ENCODE measurements at regions not wholly inside any gene's neighbourhood (a gene's known extent, or its start where the extent isn't known, plus 50 kb on each side); places are given as distances from the start of the nearest gene placed in this dataset.

DNA sequence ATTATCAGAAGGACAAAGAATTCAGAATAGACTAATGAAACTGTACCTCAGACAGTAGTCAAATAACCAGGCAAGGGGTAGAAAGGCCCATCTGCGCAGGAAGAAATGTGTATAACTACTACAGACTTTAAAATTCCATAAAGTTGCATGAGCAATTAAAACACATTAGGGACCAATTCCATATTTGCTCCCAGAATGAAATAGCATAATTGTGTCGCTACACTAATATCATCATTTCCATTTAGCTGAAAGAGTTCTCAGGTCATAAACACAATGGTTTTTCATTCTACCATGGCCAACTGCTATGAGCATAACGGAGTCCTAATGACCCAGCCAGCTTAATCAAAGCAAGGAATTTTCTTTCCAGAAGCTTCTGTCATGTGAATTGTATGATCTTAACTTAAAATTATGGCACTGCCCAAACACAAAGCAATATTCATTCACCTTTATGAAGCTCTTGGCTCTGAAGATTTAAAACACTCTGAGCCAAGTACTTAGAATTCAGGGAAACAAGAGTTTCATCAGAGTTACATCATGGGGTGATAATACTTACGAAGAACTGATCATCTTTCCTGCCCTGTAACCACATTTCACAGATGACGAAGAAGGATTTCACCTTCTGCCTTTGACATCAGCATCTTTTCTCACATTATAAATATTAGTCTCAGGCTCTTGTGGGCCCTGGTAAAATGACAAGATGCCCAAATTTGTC is 98.1 kb upstream of the DOCK1 start:
- H3K4me3 Mint-ChIP-seq = no peak overlapping the region
- H3K4me1 Mint-ChIP-seq = no peaks in the 10 kb centered on the region
- TF ChIP-seq, protein P1, sequence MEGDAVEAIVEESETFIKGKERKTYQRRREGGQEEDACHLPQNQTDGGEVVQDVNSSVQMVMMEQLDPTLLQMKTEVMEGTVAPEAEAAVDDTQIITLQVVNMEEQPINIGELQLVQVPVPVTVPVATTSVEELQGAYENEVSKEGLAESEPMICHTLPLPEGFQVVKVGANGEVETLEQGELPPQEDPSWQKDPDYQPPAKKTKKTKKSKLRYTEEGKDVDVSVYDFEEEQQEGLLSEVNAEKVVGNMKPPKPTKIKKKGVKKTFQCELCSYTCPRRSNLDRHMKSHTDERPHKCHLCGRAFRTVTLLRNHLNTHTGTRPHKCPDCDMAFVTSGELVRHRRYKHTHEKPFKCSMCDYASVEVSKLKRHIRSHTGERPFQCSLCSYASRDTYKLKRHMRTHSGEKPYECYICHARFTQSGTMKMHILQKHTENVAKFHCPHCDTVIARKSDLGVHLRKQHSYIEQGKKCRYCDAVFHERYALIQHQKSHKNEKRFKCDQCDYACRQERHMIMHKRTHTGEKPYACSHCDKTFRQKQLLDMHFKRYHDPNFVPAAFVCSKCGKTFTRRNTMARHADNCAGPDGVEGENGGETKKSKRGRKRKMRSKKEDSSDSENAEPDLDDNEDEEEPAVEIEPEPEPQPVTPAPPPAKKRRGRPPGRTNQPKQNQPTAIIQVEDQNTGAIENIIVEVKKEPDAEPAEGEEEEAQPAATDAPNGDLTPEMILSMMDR (IDR thresholded peaks at IDR 0.05; ENCODE audit: unreplicated experiment) = no peak
- no peak overlapping the region for H3K27ac Mint-ChIP-seq
- H3K9me3 Mint-ChIP-seq = peaks cover 17% of the 10 kb centered on the region
- no peaks in the 10 kb centered on the region for H3K36me3 Mint-ChIP-seq
- no peak for DNase-seq (ENCODE audit: low spot score in 2 of 2, unreplicated experiment in 2 of 2)
- H3K27me3 Mint-ChIP-seq (ENCODE audit: low read depth) = no peaks in the 10 kb centered on the region

DNA sequence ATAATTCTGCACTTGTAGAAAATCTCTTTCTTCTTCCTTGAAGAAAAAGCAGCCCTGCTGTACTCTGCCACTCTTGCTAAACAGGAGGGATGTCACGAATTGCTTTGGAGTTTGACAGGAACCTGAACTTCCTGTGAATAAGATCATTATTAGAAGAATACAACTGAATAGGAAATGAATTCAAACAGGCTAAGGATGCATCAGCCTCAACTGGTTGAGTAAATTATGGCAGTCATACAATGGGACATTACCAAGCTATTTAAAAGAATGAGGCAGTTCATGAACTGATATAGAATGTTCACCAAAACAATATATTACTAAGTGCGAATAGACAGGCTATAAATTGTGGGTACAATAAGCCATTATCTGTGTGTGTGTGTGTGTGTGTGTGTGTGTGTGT is 97.1 kb upstream of the DOCK1 start:
- no peaks in the 10 kb centered on the region for H3K27me3 Mint-ChIP-seq (ENCODE audit: low read depth)
- no peaks in the 10 kb centered on the region for H3K36me3 Mint-ChIP-seq
- no peak overlapping the region for H3K27ac Mint-ChIP-seq
- no peak for DNase-seq (ENCODE audit: low spot score in 2 of 2, unreplicated experiment in 2 of 2)
- no peaks in the 10 kb centered on the region for H3K4me1 Mint-ChIP-seq
- H3K9me3 Mint-ChIP-seq = peaks cover 17% of the 10 kb centered on the region
- TF ChIP-seq, protein P1 (IDR thresholded peaks at IDR 0.05; ENCODE audit: unreplicated experiment) = no peak
- H3K4me3 Mint-ChIP-seq = no peak overlapping the region

DNA sequence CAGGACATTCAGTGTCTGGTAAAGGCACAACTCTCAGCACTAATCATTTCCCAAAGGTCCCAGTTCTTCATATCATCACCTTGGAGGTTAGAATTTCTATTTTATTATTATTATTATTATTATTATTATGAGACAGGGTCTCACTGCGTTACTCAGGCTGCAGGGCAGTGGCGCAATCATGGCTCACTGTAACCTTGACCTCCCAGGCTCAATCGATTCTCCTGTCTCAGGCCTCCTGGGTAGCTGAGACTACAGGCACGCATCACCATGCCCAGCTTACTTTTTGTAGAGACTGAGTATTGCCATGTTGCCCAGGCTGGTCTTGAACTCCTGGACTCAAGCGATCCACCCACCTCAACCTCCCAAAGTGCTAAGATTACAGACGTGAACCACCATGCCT is 91.8 kb upstream of the DOCK1 start:
- no peaks in the 10 kb centered on the region for H3K27me3 Mint-ChIP-seq (ENCODE audit: low read depth)
- H3K4me1 Mint-ChIP-seq = no peaks in the 10 kb centered on the region
- no peak overlapping the region for H3K27ac Mint-ChIP-seq
- no peak for DNase-seq (ENCODE audit: low spot score in 2 of 2, unreplicated experiment in 2 of 2)
- TF ChIP-seq, protein P1 (IDR thresholded peaks at IDR 0.05; ENCODE audit: unreplicated experiment) = no peak
- H3K9me3 Mint-ChIP-seq = peaks cover 17% of the 10 kb centered on the region
- no peaks in the 10 kb centered on the region for H3K36me3 Mint-ChIP-seq
- no peak overlapping the region for H3K4me3 Mint-ChIP-seq

DNA sequence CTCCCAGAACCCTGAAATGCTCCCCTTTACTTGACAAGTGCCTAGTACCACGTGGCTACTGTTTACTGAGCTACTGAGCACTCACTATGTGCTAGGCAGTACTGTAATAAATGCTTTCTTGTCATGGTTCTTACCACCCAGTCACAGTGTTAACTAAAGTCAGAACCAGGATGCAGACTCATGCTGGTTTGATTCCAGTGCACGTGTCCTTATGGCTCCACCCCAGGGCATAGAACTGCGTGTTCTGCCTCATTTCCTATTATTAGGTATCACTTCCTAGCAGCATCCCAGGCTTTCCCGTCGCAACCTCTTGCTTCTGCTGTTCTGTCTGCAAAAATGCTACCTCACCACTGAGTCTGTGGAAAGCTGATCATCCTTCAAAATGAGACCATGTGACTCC is 71.7 kb upstream of the DOCK1 start:
- H3K27ac Mint-ChIP-seq = no peak overlapping the region
- no peaks in the 10 kb centered on the region for H3K36me3 Mint-ChIP-seq
- H3K4me3 Mint-ChIP-seq = no peak overlapping the region
- H3K9me3 Mint-ChIP-seq = peaks cover 14% of the 10 kb centered on the region
- H3K27me3 Mint-ChIP-seq (ENCODE audit: low read depth) = peaks cover 23% of the 10 kb centered on the region
- no peak for DNase-seq (ENCODE audit: low spot score in 2 of 2, unreplicated experiment in 2 of 2)
- TF ChIP-seq, protein P1 (IDR thresholded peaks at IDR 0.05; ENCODE audit: unreplicated experiment) = no peak
- no peaks in the 10 kb centered on the region for H3K4me1 Mint-ChIP-seq

DNA sequence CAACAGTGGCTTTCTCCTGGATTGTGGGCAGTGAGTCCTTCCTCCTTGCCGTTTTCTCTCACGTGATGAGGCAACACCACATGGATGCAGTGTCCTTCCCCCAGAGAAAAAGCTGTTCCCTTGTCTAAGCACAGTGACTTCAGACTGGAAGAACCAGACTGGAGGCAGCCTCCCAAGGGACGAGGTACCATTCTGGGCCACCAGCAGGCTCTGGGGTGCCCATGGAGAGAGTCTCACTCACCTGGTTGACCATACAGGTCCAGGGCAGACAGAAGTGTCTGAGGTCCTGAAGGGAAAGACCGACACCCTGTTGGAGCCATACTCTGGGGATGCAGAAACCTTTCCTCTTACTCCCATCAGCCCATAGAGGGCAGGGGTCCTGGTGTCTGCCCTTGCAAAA is 69.2 kb upstream of the DOCK1 start:
- Mint-ChIP-seq H3K9me3 (no peaks in the 10 kb centered on the region), H3K27me3 (ENCODE audit: low read depth) (peaks cover 9% of the 10 kb centered on the region), H3K4me1 (no peaks in the 10 kb centered on the region), H3K27ac (no peak overlapping the region), H3K4me3 (no peak overlapping the region), H3K36me3 (no peaks in the 10 kb centered on the region)
- no peak for DNase-seq (ENCODE audit: low spot score in 2 of 2, unreplicated experiment in 2 of 2)
- TF ChIP-seq, protein P1 (IDR thresholded peaks at IDR 0.05; ENCODE audit: unreplicated experiment) = no peak

DNA sequence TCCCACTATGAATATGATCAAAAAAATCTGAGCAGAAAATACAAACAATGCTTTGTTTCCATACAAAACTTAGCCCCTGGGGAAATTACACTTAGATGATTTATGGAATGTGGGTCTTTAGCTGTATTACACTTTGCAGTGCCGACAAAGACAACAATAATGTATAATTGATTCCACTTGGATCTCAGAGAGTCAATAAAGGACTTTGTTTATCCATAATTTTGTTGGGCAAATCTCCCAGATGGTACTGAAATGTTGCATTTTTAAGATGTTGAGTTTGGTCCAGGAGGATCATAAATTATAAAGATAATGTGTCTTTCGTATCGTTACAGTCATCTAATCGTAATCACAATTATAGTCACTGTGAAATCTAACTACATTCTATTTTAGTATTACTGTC is 66.9 kb upstream of the DOCK1 start:
- TF ChIP-seq, protein P1 (IDR thresholded peaks at IDR 0.05; ENCODE audit: unreplicated experiment) = no peak
- Mint-ChIP-seq H3K27me3 (ENCODE audit: low read depth) (peaks cover 2% of the 10 kb centered on the region), H3K9me3 (no peaks in the 10 kb centered on the region), H3K36me3 (no peaks in the 10 kb centered on the region), H3K4me1 (no peaks in the 10 kb centered on the region), H3K27ac (no peak overlapping the region), H3K4me3 (no peak overlapping the region)
- no peak for DNase-seq (ENCODE audit: low spot score in 2 of 2, unreplicated experiment in 2 of 2)

All from mesothelial cell of epicardium (in vitro differentiated cells).